Stimulated activated CD8-positive, alpha-beta memory T cell treated with anti-CD3 and anti-CD28 coated beads, Interleukin-12 subunit alpha, Interleukin-12 subunit beta, amount 100 ng/mL, for 1 hour (primary cell): ENCODE measurements at regions not wholly inside any gene's neighbourhood (a gene's known extent, or its start where the extent isn't known, plus 50 kb on each side); places are given as distances from the start of the nearest gene placed in this dataset.
"Not testable (repeated sequence)": the region's sequence is repeated elsewhere in the genome, so short reads cannot be mapped to it uniquely, and the experiment has no call there.

Experiments
- DNase-seq: peaks from one replicate; pipeline ENCODE4 v3.0.0-alpha.2; 2020; ENCODE audit warnings: low read depth

- DNase-seq = no peak
Observed at GRCh38 chr2:192424243-192424642, 229.5 kb upstream of the TMEFF2 start.

GRCh38 chr2:192419786-192420185 lies 225.1 kb upstream of the TMEFF2 start:
- no peak for DNase-seq

GRCh38 chr2:192416060-192416459 lies 221.3 kb upstream of the TMEFF2 start:
- no peak for DNase-seq

GRCh38 chr2:192414794-192415193 lies 220.1 kb upstream of the TMEFF2 start:
- DNase-seq = no peak

- no peak for DNase-seq
Observed at GRCh38 chr2:192413812-192414681, 219.3 kb upstream of the TMEFF2 start.

- DNase-seq = not testable (repeated sequence)
Observed at GRCh38 chr2:192412866-192413265, 218.1 kb upstream of the TMEFF2 start.

GRCh38 chr2:192412394-192412793 lies 217.7 kb upstream of the TMEFF2 start:
- no peak for DNase-seq

- DNase-seq = no peak
Observed at GRCh38 chr2:192411755-192412154, 217.0 kb upstream of the TMEFF2 start.

- DNase-seq = no peak
Observed at GRCh38 chr2:192410319-192410718, 215.6 kb upstream of the TMEFF2 start.

- DNase-seq = no peak
Observed at GRCh38 chr2:192407692-192408091, 213.0 kb upstream of the TMEFF2 start.

- DNase-seq = no peak
Observed at GRCh38 chr2:192398236-192398635, 203.5 kb upstream of the TMEFF2 start.

- no peak for DNase-seq
Observed at GRCh38 chr2:192394605-192395004, 199.9 kb upstream of the TMEFF2 start.

GRCh38 chr2:192391041-192391440 lies 196.3 kb upstream of the TMEFF2 start:
- no peak for DNase-seq

GRCh38 chr2:192390401-192390800 lies 195.7 kb upstream of the TMEFF2 start:
- DNase-seq = no peak

- not testable (repeated sequence) for DNase-seq
Observed at GRCh38 chr2:192384191-192384590, 189.5 kb upstream of the TMEFF2 start.

GRCh38 chr2:192381082-192381481 lies 186.3 kb upstream of the TMEFF2 start:
- no peak for DNase-seq

- no peak for DNase-seq
Observed at GRCh38 chr2:192379736-192380135, 185.0 kb upstream of the TMEFF2 start.

GRCh38 chr2:192377173-192377572 lies 182.4 kb upstream of the TMEFF2 start:
- no peak for DNase-seq

GRCh38 chr2:192373754-192374153 lies 179.0 kb upstream of the TMEFF2 start:
- DNase-seq = no peak

- no peak for DNase-seq
Observed at GRCh38 chr2:192373221-192373620, 178.5 kb upstream of the TMEFF2 start.

GRCh38 chr2:192369969-192370368 lies 175.2 kb upstream of the TMEFF2 start:
- no peak for DNase-seq

GRCh38 chr2:192357217-192357616 lies 162.5 kb upstream of the TMEFF2 start:
- DNase-seq = no peak

GRCh38 chr2:192354512-192355244 lies 159.9 kb upstream of the TMEFF2 start:
- DNase-seq = no peak
